ENCODE measurements at regions not wholly inside any gene's neighbourhood (a gene's known extent, or its start where the extent isn't known, plus 50 kb on each side); places are given as distances from the start of the nearest gene placed in this dataset.
"Not testable (repeated sequence)": the region's sequence is repeated elsewhere in the genome, so short reads cannot be mapped to it uniquely, and the experiment has no call there.

- ATAC-seq (no peak), DNase-seq (no peak)
- TF ChIP-seq, protein P1, sequence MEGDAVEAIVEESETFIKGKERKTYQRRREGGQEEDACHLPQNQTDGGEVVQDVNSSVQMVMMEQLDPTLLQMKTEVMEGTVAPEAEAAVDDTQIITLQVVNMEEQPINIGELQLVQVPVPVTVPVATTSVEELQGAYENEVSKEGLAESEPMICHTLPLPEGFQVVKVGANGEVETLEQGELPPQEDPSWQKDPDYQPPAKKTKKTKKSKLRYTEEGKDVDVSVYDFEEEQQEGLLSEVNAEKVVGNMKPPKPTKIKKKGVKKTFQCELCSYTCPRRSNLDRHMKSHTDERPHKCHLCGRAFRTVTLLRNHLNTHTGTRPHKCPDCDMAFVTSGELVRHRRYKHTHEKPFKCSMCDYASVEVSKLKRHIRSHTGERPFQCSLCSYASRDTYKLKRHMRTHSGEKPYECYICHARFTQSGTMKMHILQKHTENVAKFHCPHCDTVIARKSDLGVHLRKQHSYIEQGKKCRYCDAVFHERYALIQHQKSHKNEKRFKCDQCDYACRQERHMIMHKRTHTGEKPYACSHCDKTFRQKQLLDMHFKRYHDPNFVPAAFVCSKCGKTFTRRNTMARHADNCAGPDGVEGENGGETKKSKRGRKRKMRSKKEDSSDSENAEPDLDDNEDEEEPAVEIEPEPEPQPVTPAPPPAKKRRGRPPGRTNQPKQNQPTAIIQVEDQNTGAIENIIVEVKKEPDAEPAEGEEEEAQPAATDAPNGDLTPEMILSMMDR (IDR thresholded peaks at IDR 0.05) = no peak
- H3K27ac ChIP-seq = no peak overlapping the region
- no peaks in the 10 kb centered on the region for H3K4me1 ChIP-seq
- H3K4me3 ChIP-seq = no peak overlapping the region
- no peaks in the 10 kb centered on the region for H3K9me3 ChIP-seq
- no peaks in the 10 kb centered on the region for H3K36me3 ChIP-seq
- intact Hi-C loops (cut with DNase I) = no loop called here
- no peaks in the 10 kb centered on the region for H3K27me3 ChIP-seq
These were observed 652.2 kb downstream of the DACH1 start for GRCh38 chr13:71214821-71215220.

GRCh38 chr13:71214357-71214756, 652.6 kb downstream of the DACH1 start:
- no peak for DNase-seq
- Histone ChIP-seq H3K4me3 (no peak overlapping the region), H3K9me3 (no peaks in the 10 kb centered on the region), H3K36me3 (no peaks in the 10 kb centered on the region), H3K27me3 (no peaks in the 10 kb centered on the region), H3K27ac (no peak overlapping the region), H3K4me1 (no peaks in the 10 kb centered on the region)
- TF ChIP-seq, protein P1 (IDR thresholded peaks at IDR 0.05) = no peak
- intact Hi-C loops (cut with DNase I) = no loop called here
- no peak for ATAC-seq

- TF ChIP-seq, protein P1 (IDR thresholded peaks at IDR 0.05) = no peak
- no peak for ATAC-seq
- H3K4me1 ChIP-seq = no peaks in the 10 kb centered on the region
These were observed 653.7 kb downstream of the DACH1 start for GRCh38 chr13:71213252-71213821.

GRCh38 chr13:71210861-71211260, 656.1 kb downstream of the DACH1 start:
- Histone ChIP-seq H3K27ac (no peak overlapping the region), H3K36me3 (no peaks in the 10 kb centered on the region), H3K27me3 (no peaks in the 10 kb centered on the region), H3K4me3 (no peak overlapping the region), H3K4me1 (no peaks in the 10 kb centered on the region), H3K9me3 (no peaks in the 10 kb centered on the region)
- intact Hi-C loops (cut with DNase I) = no loop called here
- DNase-seq (no peak), ATAC-seq (no peak)
- TF ChIP-seq, protein P1 (IDR thresholded peaks at IDR 0.05) = no peak

More at GRCh38 chr13:71213252-71213821, 653.7 kb downstream of the DACH1 start:
- intact Hi-C loops (cut with DNase I) = no loop called here
- no peaks in the 10 kb centered on the region for H3K9me3 ChIP-seq
- H3K27ac ChIP-seq = no peak overlapping the region
- H3K36me3 ChIP-seq = no peaks in the 10 kb centered on the region
- no peak for DNase-seq
- no peak overlapping the region for H3K4me3 ChIP-seq
- no peaks in the 10 kb centered on the region for H3K27me3 ChIP-seq

DNA sequence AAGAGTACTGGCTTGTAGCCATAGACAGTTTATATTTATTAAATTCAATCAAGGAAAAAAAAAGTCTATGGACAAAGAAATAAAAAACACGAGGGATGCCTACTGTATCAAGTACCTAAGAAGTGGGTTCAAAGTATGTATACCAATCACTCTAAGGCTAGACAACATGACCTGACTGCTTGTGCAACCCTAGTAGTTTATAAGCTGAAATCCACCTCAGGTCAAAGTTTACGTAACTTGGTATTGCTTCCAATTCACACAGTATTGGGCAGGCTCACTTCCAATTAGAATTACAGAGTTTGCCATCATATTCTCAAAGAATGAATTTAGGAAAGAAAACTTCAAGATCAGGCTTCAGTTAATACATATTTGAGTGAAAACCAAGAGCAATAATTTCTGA, 657.8 kb downstream of the DACH1 start:
- H3K4me3 ChIP-seq = no peak overlapping the region
- ATAC-seq (no peak), DNase-seq (no peak)
- H3K4me1 ChIP-seq = no peaks in the 10 kb centered on the region
- no peaks in the 10 kb centered on the region for H3K36me3 ChIP-seq
- intact Hi-C loops (cut with DNase I) = no loop called here
- H3K27me3 ChIP-seq = no peaks in the 10 kb centered on the region
- TF ChIP-seq, protein P1 (IDR thresholded peaks at IDR 0.05) = no peak
- no peaks in the 10 kb centered on the region for H3K9me3 ChIP-seq
- H3K27ac ChIP-seq = no peak overlapping the region

- H3K4me3 ChIP-seq; intact Hi-C loops (cut with DNase I); DNase-seq; H3K27me3 ChIP-seq; H3K9me3 ChIP-seq; H3K27ac ChIP-seq; H3K4me1 ChIP-seq; H3K36me3 ChIP-seq; ATAC-seq: not testable (repeated sequence)
These were observed 682.4 kb downstream of the DACH1 start for GRCh38 chr13:71184583-71184982.

GRCh38 chr13:71183352-71183751, 683.7 kb downstream of the DACH1 start:
- H3K4me3 ChIP-seq; H3K4me1 ChIP-seq; H3K27me3 ChIP-seq; H3K9me3 ChIP-seq; ATAC-seq; H3K36me3 ChIP-seq; H3K27ac ChIP-seq; DNase-seq; intact Hi-C loops (cut with DNase I): not testable (repeated sequence)

Data from upper lobe of right lung (tissue), 1 donor.